Gastroesophageal sphincter (tissue), 3 donors: ENCODE measurements at regions not wholly inside any gene's neighbourhood (a gene's known extent, or its start where the extent isn't known, plus 50 kb on each side); places are given as distances from the start of the nearest gene placed in this dataset.

Source experiments
- CTCF ChIP-seq, 4 experiments: fragments of 200-600 bp in 2 of 4; fragments of 450-650 bp in 2 of 4; sonication (generic) in 1 of 4; IDR thresholded peaks; one replicate each; pipeline ENCODE4 v1.5.1; 2017 to 2019; ENCODE audit warnings: antibody characterized with exemption in 4 of 4, mild to moderate bottlenecking in 2 of 4, moderate library complexity in 2 of 4
- EP300 ChIP-seq: sonication (generic); formaldehyde crosslinking; IDR thresholded peaks from one replicate; pipeline ENCODE4 v1.6.1; 2017; ENCODE audit warnings: antibody characterized with exemption, mild to moderate bottlenecking
- POLR2A ChIP-seq, 2 donors: fragments of 450-650 bp; IDR thresholded peaks; one replicate each; pipeline ENCODE4 v1.6.1; 2017; ENCODE audit warnings: antibody characterized with exemption in 2 of 2, mild to moderate bottlenecking in 2 of 2, moderate library complexity in 1 of 2
- POLR2AphosphoS5 ChIP-seq: sonication (generic); formaldehyde crosslinking; IDR thresholded peaks from one replicate; pipeline ENCODE4 v1.6.1; 2017; ENCODE audit warnings: antibody characterized with exemption

GRCh38 chr3:25235031-25235430 is 193.0 kb upstream of the RARB start:
- TF ChIP-seq POLR2AphosphoS5 (no peak), EP300 (no peak), CTCF (IDR thresholded peaks at IDR 0.05) (no peak), POLR2A (IDR thresholded peaks at IDR 0.05) (no peak)
